Smooth muscle cell (in vitro differentiated cells): ENCODE measurements at regions not wholly inside any gene's neighbourhood (a gene's known extent, or its start where the extent isn't known, plus 50 kb on each side); places are given as distances from the start of the nearest gene placed in this dataset.

Source experiments
- DNase-seq: peaks from one replicate; lab custom pipeline; 2025; ENCODE audit not compliant: unreplicated experiment; lab: John Stamatoyannopoulos, UW
- H2AFZ ChIP-seq: fragments of 200-600 bp; sonication (generic); 2 replicates; pipeline ENCODE4 v1.6.0; 2016; ENCODE audit warnings: antibody characterized with exemption, low read depth, mild to moderate bottlenecking
- H3F3A ChIP-seq: fragments of 200-600 bp; sonication (generic); 2 replicates; pipeline ENCODE4 v1.6.0; 2017; ENCODE audit warnings: antibody characterized with exemption, low read depth
- H3K27ac ChIP-seq: fragments of 200-600 bp; sonication (generic); 2 replicates; pipeline ENCODE4 v1.5.1; 2016; ENCODE audit warnings: low read depth, mild to moderate bottlenecking
- H3K27me3 ChIP-seq: fragments of 200-600 bp; sonication (generic); 2 replicates; pipeline ENCODE4 v1.6.1; 2016; ENCODE audit warnings: low read depth, mild to moderate bottlenecking
- H3K36me3 ChIP-seq: fragments of 200-600 bp; sonication (generic); 2 replicates; pipeline ENCODE4 v1.5.1; 2016; ENCODE audit warnings: low read depth
- H3K4me1 ChIP-seq: fragments of 200-600 bp; sonication (generic); 2 replicates; pipeline ENCODE4 v1.5.1; 2016; ENCODE audit warnings: low read depth
- H3K4me2 ChIP-seq: fragments of 200-600 bp; sonication (generic); 2 replicates; pipeline ENCODE4 v1.6.0; 2016; ENCODE audit warnings: mild to moderate bottlenecking
- H3K4me3 ChIP-seq: fragments of 200-600 bp; sonication (generic); 2 replicates; pipeline ENCODE4 v1.5.1; 2016; ENCODE audit warnings: mild to moderate bottlenecking
- H3K79me2 ChIP-seq: fragments of 200-600 bp; sonication (generic); 2 replicates; pipeline ENCODE4 v1.6.0; 2016; ENCODE audit warnings: low read depth, mild to moderate bottlenecking
- H3K9ac ChIP-seq: fragments of 200-600 bp; sonication (generic); 2 replicates; pipeline ENCODE4 v1.6.0; 2016; ENCODE audit warnings: low read depth
- H3K9me3 ChIP-seq: fragments of 200-600 bp; sonication (generic); replicated peaks from 2 replicates; pipeline ENCODE4 v1.5.1; 2016; ENCODE audit warnings: low read depth
- H4K20me1 ChIP-seq: fragments of 200-600 bp; sonication (generic); 2 replicates; pipeline ENCODE4 v1.6.0; 2016; ENCODE audit warnings: low read depth
- WGBS: methylation state at CpG from one replicate; pipeline ENCODE4 v1.1.7; 2016; ENCODE audit warnings: low lambda C conversion rate; 5-methylcytosine and 5-hydroxymethylcytosine counted together
- TF ChIP-seq, protein P1 (sequence below): fragments of 200-600 bp; sonication (generic); IDR thresholded peaks from 2 replicates; pipeline ENCODE4 v1.5.1; 2017; ENCODE audit warnings: borderline replicate concordance, mild to moderate bottlenecking, antibody characterized with exemption; ENCODE audit not compliant: insufficient read depth, poor library complexity, severe bottlenecking

DNA sequence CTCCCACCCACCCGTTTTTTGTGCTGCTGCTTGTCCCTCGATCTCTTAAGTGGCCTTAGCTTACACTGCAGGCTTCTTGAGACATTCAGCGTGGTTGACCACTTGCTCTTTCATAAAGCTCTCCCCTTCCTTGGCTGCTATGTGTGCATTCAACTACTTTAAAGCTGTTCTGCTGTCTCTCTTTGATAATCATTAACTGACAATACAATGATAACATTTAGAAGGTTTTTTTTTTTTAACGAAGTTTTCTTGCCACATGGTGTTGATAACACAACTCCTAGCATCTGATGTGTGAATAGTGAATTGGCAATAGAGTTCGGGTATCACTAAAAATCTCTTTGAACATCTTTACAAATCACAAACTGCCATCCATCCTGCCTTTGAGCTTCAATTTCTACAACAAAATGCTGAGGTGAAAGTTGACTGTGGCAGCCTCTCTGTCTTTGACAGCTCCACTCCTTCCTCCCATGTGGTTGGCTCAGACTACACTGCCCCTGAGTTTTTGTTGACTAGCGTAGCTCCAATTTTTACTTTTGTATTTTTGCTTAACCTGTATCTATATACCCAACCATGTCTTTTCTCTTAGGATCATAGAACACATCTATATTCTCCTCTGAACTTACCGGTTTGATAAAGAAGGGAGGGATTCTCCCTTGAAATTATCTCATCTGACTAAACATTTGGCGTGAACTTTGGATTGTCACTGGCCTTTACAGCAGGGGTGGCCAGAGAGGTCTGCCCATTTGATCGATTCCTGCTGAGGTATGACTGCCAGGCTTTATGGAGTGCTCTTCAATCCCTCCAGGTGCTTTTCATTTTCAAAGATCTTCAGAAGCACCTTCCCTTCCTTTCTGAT, 409.4 kb upstream of the CD180 start:
- H3F3A ChIP-seq: no peaks in the 10 kb centered on the region
- H3K4me2 ChIP-seq: no peak overlapping the region
- H3K36me3 ChIP-seq: no peaks in the 10 kb centered on the region
- H2AFZ ChIP-seq: no peak overlapping the region
- TF ChIP-seq, protein P1, sequence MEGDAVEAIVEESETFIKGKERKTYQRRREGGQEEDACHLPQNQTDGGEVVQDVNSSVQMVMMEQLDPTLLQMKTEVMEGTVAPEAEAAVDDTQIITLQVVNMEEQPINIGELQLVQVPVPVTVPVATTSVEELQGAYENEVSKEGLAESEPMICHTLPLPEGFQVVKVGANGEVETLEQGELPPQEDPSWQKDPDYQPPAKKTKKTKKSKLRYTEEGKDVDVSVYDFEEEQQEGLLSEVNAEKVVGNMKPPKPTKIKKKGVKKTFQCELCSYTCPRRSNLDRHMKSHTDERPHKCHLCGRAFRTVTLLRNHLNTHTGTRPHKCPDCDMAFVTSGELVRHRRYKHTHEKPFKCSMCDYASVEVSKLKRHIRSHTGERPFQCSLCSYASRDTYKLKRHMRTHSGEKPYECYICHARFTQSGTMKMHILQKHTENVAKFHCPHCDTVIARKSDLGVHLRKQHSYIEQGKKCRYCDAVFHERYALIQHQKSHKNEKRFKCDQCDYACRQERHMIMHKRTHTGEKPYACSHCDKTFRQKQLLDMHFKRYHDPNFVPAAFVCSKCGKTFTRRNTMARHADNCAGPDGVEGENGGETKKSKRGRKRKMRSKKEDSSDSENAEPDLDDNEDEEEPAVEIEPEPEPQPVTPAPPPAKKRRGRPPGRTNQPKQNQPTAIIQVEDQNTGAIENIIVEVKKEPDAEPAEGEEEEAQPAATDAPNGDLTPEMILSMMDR: no peak
- no peaks in the 10 kb centered on the region for H3K4me1 ChIP-seq
- no peak overlapping the region for H3K4me3 ChIP-seq
- H3K9me3 ChIP-seq: no peaks in the 10 kb centered on the region
- no peaks in the 10 kb centered on the region for H3K79me2 ChIP-seq
- DNase-seq: no peak
- no peak overlapping the region for H3K9ac ChIP-seq
- H3K27me3 ChIP-seq: peaks cover 2% of the 10 kb centered on the region
- WGBS: 83% methylated on average over 9 of the region's 9 CpGs
- no peaks in the 10 kb centered on the region for H4K20me1 ChIP-seq
- no peak overlapping the region for H3K27ac ChIP-seq

- TF ChIP-seq, protein P1: no peak
These were observed 394.9 kb upstream of the CD180 start for GRCh38 chr5:67591491-67591890.

GRCh38 chr5:67588389-67588788, 391.8 kb upstream of the CD180 start:
- H3K36me3 ChIP-seq: no peaks in the 10 kb centered on the region
- H3K27me3 ChIP-seq: no peaks in the 10 kb centered on the region
- H4K20me1 ChIP-seq: no peaks in the 10 kb centered on the region
- H3K4me2 ChIP-seq: no peak overlapping the region
- H3K9me3 ChIP-seq: no peaks in the 10 kb centered on the region
- no peak overlapping the region for H2AFZ ChIP-seq
- no peaks in the 10 kb centered on the region for H3K79me2 ChIP-seq
- no peak overlapping the region for H3K9ac ChIP-seq
- H3K4me3 ChIP-seq: no peak overlapping the region
- WGBS: 77% methylated on average over 2 of the region's 2 CpGs
- no peak overlapping the region for H3K27ac ChIP-seq
- H3F3A ChIP-seq: no peaks in the 10 kb centered on the region
- DNase-seq: no peak
- TF ChIP-seq, protein P1: no peak
- no peaks in the 10 kb centered on the region for H3K4me1 ChIP-seq

More at GRCh38 chr5:67591491-67591890, 394.9 kb upstream of the CD180 start:
- Histone ChIP-seq H3K79me2 (no peaks in the 10 kb centered on the region), H2AFZ (no peak overlapping the region), H4K20me1 (no peaks in the 10 kb centered on the region), H3K9me3 (no peaks in the 10 kb centered on the region), H3F3A (no peaks in the 10 kb centered on the region), H3K36me3 (no peaks in the 10 kb centered on the region), H3K9ac (no peak overlapping the region), H3K4me3 (no peak overlapping the region), H3K27me3 (no peaks in the 10 kb centered on the region), H3K4me2 (no peak overlapping the region), H3K4me1 (no peaks in the 10 kb centered on the region), H3K27ac (no peak overlapping the region)
- DNase-seq: no peak
- WGBS: 94% methylated on average over 3 of the region's 3 CpGs

- H2AFZ ChIP-seq: no peak overlapping the region
These were observed 384.6 kb upstream of the CD180 start for GRCh38 chr5:67581203-67581602.

More at GRCh38 chr5:67581203-67581602, 384.6 kb upstream of the CD180 start:
- Histone ChIP-seq H3K9me3 (no peaks in the 10 kb centered on the region), H3F3A (no peaks in the 10 kb centered on the region), H3K36me3 (no peaks in the 10 kb centered on the region), H3K4me2 (no peak overlapping the region), H3K4me1 (no peaks in the 10 kb centered on the region), H3K4me3 (no peak overlapping the region), H3K79me2 (no peaks in the 10 kb centered on the region), H4K20me1 (no peaks in the 10 kb centered on the region), H3K9ac (no peak overlapping the region), H3K27me3 (no peaks in the 10 kb centered on the region), H3K27ac (no peak overlapping the region)
- TF ChIP-seq, protein P1: no peak
- no peak for DNase-seq
